IPS-18c (cell line): ENCODE measurements at regions not wholly inside any gene's neighbourhood (a gene's known extent, or its start where the extent isn't known, plus 50 kb on each side); places are given as distances from the start of the nearest gene placed in this dataset.
"Not testable (repeated sequence)": the region's sequence is repeated elsewhere in the genome, so short reads cannot be mapped to it uniquely, and the experiment has no call there.

Source experiments
- H3K4me3 ChIP-seq: 2 replicates; pipeline ENCODE4 v1.7.0; 2013; ENCODE audit warnings: low read depth, mild to moderate bottlenecking, low read length, moderate library complexity; ENCODE audit not compliant: insufficient read depth
- H3K9me3 ChIP-seq: one replicate; pipeline ENCODE4 v1.6.1; 2013; ENCODE audit warnings: mild to moderate bottlenecking, low read length, moderate library complexity; ENCODE audit not compliant: control insufficient read depth, insufficient read depth

DNA sequence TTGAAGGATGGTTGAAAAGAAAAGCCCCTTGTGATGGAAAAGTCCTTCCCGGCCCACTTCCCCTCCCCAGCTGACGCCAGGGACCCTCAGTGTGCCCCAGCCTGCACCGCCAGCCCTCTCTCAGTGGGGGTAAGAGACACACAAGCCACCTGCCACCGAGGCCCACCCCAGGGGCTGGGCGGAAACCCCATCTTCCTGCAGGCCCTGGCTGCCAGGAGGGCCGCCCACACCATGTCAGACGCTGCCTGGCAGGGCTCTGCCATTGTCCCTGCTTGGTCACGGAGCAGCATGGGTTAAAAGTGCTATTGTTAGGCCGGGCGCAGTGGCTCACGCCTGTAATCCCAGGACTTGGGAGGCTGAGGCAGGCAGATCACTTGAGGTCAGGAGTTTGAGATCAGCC, 142.0 kb upstream of the ZNF469 start:
- H3K9me3 ChIP-seq, H3K4me3 ChIP-seq: not testable (repeated sequence)

DNA sequence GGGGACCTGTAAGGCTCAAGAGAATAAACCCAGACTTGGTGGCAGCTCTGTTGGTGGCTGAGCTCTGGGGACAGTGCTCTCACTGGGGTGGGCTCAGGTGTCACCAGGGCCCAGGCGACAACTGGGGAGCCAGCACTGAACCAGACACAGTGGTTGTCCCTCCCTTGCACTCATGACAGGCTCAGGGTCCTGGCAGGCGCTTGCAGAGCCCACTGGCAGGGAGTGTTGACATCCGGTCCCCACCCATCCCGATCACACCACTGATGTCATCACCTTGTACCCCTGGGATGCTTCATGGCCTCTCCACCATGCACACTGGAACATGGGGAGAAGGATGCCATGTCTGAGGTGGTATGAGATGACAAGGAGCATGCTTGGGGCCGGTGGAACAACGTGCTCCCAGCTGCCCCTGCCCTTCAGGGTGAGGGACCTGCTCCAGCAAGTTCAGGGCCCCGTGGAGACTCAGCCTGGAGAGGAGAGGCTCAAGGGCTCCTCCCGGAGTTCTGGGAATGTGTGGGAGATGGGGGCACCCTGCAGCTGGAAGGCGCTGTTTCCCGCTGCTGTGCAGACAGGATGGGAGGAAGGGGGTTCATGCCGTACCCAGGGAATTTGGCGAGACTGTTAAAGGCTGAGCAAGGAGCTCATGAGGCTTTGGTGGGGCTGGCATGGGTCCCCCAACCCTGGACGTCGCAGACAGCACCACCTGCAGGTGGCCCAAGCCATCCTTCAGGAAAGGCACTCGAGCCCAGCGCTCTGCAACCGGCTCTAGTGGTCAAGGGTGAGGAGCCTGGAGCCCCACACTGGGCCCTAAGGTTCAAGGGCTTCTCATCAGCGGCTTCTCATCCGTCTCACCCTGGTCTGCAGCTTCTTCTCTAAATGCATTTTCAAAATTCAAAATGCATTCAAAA, 141.1 kb upstream of the ZNF469 start:
- H3K4me3 ChIP-seq, H3K9me3 ChIP-seq: not testable (repeated sequence)

DNA sequence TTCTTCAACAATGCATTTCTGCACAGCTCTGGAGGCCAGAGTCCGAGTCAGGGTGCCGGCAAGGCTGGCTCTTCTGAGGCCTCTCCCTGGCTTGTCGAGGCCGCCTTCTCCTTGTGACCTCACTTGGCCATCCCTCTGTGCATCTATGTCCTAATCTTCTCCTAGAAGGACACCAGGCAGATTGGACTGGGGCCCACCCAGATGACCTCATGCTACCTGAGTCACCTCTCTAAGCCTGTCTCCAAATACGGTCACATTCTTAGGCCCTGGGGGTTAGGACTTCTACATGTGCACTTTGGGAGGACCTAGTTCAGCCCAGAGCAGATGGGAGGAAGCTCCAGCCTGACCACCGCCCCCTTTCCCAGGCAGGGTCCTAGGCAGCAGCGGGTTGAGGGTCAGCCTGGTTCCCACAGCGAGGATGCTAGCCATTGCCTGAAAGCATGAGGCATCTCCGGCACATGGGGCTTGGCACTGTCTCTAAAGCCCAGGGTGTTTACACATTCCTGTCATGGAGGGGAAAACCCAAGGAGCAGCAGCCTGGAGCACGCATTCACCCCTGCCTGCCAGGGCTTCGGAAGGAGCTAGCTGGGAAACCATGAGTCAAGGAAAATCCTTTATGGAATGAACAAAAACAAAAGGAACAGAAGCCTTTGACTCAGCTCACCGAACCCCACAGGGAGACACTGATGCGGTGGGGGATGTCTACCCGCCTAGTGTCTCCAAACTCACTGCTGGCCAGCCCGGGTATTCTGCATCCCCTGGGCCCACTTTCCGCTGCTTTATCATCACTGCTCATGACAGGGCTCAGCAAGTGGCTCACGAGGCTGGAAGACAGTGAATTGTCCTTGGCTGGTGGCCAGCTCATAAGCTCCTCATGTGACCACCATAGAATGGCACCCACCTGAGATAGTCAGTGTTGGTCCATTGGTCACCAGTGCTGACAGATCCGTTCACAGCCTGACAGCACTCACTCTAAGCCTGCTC, 140.2 kb upstream of the ZNF469 start:
- not testable (repeated sequence) for H3K4me3 ChIP-seq, H3K9me3 ChIP-seq

DNA sequence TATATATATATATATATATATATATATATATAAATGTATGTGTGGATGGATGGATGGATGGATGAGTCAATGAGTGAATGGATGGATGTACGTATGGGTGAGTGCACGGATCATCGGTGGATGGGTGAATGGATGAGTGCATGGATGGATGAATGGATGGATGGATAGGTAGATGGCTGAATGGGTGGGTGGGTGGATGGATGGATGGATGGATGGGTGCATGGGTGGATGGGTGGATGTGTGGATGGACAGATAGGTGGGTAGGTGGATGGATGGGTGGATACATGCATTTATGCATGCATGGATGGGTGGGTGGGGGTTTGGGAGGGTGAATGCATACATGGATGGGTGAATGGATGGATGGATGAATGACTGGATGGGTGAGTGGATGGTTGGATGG, 138.8 kb upstream of the ZNF469 start:
- H3K9me3 ChIP-seq, H3K4me3 ChIP-seq: not testable (repeated sequence)

DNA sequence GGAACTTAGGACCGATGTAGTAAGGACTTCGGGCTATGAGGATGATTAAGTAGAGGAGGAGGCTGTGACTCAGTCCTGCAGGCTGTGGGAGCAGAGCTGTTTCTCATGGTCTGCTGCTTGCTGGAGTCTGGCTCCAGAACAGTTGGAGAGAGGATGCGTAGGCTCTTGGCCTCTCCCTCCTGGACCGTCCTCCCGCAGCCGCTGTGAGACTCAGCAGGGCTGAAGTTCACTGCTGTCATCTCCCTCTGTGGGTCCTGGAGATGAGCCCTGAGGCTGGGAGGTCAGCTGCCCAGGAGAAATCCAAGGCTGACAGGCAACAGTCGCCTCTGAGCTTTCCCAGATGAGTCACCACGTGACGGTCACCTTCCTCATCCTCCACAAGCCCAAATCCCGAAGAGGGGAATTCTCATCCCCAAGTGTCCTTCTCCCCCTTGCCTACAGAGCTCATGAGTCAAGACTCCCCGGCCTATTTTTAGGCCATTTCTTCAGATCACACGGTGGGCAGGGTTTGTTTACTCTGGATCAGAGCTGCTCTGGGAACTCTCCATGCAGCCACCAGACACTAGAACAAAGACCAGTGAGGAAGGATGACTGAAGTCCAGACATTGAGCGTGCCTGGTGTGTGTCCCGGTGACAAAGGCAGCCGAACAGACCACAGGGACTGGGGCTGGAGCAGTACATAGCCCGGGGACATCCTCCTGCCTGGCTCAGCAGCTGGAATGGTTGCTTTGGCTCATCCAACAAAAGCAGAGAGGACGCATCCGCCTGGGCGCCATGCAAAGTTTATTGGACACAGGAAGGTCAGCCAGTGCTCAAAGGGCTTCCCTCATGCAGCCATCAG, 137.3 kb upstream of the ZNF469 start:
- not testable (repeated sequence) for H3K9me3 ChIP-seq, H3K4me3 ChIP-seq

DNA sequence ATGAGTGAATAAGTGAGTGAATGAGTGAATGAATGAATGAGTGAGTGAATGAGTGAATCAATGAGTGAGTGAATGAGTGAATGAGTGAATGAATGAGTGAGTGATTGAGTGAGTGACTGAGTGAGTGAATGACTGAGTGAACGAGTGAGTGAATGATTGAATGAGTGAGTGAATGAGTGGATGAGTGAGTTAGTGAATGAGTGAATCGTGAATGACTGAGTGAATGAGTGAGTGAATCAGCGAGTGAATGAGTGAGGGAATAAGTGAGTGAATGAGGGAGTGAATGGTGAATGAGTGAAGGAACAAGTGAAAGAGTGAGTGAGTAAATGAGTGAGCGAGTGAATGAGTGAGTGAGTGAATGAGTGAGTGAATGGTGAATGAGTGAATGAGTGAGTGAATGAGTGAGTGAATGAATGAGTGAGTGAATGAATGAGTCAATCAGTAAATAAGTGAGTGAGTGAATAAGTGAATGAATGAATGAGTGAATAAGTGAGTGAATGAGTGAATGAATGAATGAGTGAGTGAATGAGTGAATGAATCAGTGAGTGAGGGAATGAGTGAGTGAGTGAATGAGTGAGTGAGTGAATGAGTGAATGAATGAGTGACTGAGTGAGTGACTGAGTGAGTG, 135.7 kb upstream of the ZNF469 start:
- not testable (repeated sequence) for H3K9me3 ChIP-seq, H3K4me3 ChIP-seq

DNA sequence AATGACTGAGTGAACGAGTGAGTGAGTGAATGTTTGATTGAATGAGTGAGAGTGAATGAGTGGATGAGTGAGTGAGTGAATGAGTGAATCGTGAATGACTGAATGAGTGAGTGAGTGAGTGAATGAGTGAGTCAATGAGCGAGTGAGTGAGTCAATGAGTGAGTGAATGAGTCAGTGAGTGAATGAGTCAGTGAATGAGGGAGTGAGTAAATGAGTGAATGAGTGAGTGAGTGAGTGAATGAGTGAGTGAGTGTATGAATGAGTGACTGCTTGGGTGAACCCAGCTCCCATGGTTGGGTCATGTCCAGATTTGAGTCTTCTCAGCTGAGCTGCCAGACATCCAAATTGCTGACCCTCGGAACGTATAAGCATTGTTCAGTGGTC, 135.2 kb upstream of the ZNF469 start:
- not testable (repeated sequence) for H3K9me3 ChIP-seq, H3K4me3 ChIP-seq

DNA sequence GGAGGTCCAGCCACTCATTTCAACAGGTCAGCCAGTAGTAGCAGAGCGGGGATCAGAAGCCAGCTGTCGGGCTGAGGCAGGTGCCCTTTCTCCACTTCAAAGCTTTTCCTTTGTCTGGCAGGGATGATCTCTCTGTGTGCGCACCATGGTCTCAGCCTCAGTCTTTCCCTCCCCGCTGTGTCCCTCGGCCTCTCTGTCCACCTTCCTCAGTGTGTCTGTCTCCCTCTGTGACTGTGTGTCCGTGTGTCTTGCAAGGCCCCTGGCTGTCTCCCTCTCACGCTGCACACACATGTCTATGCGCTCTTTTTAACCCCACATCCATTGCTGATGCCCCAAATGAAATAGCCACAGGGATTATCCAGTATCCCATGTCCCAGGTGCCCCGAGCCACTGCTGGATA, 134.0 kb upstream of the ZNF469 start:
- not testable (repeated sequence) for H3K4me3 ChIP-seq

DNA sequence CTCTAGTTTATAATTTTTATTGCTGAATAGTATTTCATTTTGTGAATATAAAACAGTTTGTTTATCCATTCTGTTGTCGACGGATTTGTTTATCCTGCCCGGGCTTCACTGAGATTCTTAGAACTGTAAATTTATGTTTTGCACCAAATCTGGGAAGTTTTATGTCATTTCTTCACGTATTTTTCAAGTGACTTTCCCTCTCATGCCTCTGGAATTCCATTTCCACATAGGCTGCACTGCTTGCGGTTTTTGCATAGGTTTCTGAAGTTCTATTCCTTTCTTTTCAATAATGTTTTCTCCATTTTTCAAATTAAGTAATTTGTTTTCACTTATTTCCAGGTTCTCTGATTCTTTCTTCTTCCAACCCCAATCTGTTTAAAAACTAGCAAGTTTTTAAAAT, 132.4 kb upstream of the ZNF469 start:
- not testable (repeated sequence) for H3K4me3 ChIP-seq, H3K9me3 ChIP-seq

More for the DNA sequence above, 134.0 kb upstream of the ZNF469 start:
- not testable (repeated sequence) for H3K9me3 ChIP-seq

DNA sequence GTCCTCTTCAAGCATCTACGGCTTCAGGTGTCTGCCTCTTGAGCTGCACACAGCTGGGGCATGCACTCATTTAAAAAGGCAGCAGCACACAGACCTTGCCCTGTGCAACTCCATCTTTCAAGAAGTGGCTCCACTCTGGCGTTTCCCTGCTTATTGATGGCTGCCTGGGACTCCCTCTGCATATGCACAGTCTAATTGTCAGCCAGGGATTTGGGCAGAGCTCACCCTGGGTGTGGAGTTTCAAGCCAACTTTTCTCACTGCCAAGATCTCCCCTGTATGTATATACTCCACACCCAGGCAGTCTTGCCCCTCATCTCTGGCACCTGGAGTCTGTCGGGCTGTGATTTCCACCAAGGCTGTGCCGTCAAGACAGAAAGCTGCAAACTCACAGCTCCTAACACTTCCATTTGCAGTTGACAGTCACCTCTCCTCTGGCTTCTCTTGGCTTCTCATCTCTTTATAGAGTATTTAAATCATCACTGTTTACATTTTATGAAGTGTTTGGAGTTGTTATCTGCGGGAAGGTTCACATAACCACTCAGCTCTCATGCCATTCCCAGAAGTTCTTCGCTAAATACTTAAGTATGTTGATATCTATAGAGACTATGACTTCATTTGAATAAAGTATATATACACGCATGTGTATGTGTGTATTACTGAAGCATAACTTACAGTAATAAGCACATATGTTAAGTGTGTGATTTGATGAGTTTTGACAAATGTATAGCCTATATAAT, 130.5 kb upstream of the ZNF469 start:
- not testable (repeated sequence) for H3K9me3 ChIP-seq, H3K4me3 ChIP-seq

DNA sequence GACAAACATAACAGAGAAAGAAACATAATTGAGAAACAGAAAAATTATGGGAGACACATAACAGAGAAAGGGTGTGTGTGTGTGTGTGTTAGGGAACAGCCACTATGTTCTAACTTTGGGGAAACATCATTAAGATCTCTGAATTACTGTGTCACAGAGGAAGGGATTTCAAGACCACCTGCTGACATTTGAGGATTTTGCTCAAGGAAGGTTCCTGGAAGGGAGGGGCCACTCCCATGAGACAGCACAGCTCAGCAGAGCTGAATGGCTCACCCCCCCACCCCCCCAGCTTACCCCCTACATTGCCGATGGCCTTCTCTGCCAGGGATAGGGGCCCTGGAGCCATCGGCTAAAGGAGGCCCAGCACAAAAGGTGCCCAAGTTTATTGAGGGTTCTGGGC, 124.6 kb upstream of the ZNF469 start:
- H3K9me3 ChIP-seq, H3K4me3 ChIP-seq: not testable (repeated sequence)

DNA sequence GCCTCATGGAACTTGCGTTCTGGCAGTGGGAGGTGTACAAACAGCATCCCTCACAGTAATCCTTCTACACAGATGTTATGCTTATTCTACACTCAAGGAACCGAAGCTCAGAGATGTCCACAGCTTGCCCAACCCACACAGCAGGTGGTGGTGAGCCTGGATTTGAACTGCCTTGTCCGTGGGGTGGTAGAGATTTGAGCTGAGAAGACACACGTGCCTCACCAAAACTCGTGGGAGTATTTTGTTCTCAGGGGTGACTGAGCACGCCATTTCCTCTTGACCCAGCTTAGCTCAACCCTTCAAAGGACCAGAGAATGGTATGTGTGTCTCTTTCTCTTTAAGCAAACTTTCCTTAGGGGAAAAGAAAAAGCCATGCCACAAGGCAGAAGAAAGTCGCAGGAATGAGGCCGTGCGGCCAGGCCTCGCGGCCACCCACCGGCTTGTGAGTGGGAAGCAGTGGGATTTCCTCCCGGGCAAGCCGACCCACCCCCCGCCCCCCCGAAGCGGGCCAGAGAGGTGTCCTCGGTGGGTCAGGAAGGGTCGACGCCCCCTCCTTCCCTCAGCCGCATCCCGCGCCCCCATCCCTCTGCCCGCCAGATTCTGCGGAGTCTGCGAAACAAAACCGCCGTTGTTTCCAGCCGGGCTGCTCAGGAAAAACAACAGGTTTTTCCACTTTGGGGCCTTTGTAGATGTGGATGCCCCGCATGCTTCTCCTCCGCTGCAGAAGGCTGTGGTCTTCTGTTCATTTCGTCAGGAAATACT, 123.8 kb upstream of the ZNF469 start:
- not testable (repeated sequence) for H3K9me3 ChIP-seq, H3K4me3 ChIP-seq

DNA sequence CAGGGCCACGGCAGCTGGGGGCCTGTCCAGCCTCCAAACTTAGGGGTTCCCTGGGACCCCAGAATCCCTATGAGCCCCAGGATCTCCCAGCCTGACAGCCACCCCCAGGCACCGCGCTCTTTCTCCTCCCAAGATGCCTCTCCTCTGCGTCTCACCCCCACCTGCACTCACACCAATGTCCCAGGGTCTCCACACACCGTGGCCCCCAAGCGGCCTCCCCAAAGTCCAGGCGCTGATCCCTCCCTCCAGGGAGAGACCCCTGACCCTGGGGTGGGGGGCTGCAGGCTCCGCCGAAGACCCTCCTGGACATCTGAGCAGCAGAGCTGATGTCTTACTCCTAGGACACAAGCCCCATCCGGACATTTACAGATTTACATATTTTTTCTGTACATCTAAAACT, 123.2 kb upstream of the ZNF469 start:
- H3K9me3 ChIP-seq, H3K4me3 ChIP-seq: not testable (repeated sequence)

DNA sequence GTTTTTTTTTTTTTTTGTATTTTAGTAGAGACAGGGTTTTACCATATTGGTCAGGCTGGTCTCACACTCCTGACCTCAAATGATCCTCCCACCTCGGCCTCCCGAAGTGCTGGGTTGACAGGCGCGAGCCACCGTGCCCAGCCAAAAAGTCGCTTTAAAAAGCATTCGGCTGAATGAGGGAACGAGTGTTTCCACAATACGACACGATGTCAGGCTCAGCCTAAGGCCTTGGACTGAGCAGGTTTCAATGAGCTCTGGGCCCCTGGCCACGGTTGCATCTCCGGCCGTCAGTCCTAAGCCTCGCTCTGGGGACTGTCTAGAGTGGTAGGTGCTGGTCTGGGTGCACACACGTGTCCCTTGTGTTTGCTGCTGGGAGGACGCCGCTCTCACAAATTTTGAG, 122.6 kb upstream of the ZNF469 start:
- not testable (repeated sequence) for H3K4me3 ChIP-seq, H3K9me3 ChIP-seq

DNA sequence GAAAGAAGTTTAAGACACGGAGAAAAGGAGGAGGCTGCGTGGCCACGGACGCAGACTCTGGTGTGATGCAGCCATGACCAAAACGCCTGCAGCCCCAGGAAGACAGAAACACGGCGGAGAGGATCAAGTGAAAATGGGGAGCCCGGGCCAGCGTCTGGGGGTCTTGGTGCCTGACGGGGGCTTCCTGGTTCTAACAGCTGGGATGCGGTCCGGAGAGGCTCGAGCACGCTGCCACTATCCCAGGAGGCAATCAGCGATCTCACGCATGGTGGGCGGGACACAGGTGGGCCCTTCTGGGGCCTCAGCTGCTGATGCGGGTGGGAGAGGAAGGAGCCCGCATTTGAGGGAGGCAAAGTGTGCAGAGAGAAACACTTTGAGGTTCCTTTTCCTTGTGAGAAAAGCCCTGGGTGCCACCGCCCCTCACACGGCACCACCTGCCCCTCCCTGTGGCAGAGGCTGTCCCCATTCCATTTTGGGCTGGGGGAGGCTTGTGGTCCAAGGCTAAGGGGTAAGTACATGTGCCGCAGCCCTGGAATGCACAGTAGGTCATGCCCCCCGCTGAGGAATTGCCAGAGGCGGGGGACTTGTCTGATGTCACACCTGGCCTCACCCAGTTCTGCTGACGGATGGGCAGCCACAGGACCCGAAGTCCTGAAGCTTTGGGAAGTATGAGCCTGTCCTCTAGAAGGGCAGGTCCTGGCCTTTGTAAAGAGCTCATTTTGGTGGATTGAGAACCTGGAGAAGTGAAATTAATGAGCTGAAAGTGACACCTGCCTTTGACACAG, 121.7 kb upstream of the ZNF469 start:
- H3K9me3 ChIP-seq, H3K4me3 ChIP-seq: not testable (repeated sequence)
